ENCODE measurements at regions not wholly inside any gene's neighbourhood (a gene's known extent, or its start where the extent isn't known, plus 50 kb on each side); places are given as distances from the start of the nearest gene placed in this dataset.

DNA sequence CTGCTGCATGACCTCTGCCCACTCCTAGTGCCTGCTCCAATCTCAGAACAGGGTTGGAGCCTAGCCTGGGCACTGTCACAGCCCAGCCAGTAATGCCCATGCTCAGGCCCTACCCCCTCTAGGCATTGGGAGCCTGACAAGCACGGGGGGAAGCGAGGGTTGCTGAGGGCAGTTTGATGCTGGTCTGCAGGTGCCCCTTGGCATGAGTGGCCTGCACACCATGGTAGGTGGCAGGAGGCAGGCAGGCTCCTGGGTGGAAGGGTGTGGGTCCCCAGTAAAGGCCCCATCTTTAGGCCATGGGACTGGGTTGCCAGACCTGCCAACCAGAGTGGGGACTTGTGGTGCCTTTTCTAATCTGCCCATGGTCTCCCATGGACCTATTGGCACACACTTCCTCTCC, 72.1 kb upstream of the DCAF12L2 start:
- no peaks in the 10 kb centered on the region for H3K36me3 Mint-ChIP-seq (ENCODE audit: insufficient read depth)
- peaks cover 7% of the 10 kb centered on the region for H3K9me3 Mint-ChIP-seq (ENCODE audit: low read depth)
- no peak overlapping the region for H3K4me3 Mint-ChIP-seq (ENCODE audit: low read depth)
- H3K27me3 Mint-ChIP-seq = no peaks in the 10 kb centered on the region
- DNase-seq (ENCODE audit: low spot score, unreplicated experiment) = no peak
- H3K27ac Mint-ChIP-seq = no peak overlapping the region
- TF ChIP-seq CTCF (IDR thresholded peaks at IDR 0.05; ENCODE audit: unreplicated experiment) = no peak
- H3K4me1 Mint-ChIP-seq (ENCODE audit: low read depth) = no peaks in the 10 kb centered on the region

DNA sequence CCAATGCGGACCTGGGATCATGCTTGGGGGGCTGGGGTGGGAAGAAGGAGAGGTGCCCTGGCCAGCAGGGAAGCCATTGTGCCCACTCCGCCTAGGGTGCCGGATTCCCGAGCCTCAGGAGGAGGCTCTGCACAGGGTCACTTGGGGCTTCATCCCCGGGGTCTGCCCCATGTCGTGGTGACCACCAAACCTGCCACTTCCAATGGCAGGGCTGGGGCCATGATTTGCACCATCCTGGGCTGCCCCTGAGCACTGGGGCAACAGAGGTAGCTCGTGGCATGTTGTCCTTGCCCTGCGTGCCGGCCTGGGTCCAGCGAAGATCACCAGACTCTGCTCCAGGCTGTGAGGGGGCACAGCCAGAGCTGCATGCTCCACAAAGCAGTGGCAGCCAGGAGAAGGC, 71.4 kb upstream of the DCAF12L2 start:
- Mint-ChIP-seq H3K27ac (no peak overlapping the region), H3K27me3 (no peaks in the 10 kb centered on the region), H3K9me3 (ENCODE audit: low read depth) (peaks cover 8% of the 10 kb centered on the region), H3K4me1 (ENCODE audit: low read depth) (no peaks in the 10 kb centered on the region), H3K4me3 (ENCODE audit: low read depth) (no peak overlapping the region), H3K36me3 (ENCODE audit: insufficient read depth) (no peaks in the 10 kb centered on the region)
- DNase-seq (ENCODE audit: low spot score, unreplicated experiment) = no peak
- TF ChIP-seq CTCF (IDR thresholded peaks at IDR 0.05; ENCODE audit: unreplicated experiment) = no peak

All from progenitor cell of endocrine pancreas (in vitro differentiated cells).